ENCODE measurements at regions not wholly inside any gene's neighbourhood (a gene's known extent, or its start where the extent isn't known, plus 50 kb on each side); places are given as distances from the start of the nearest gene placed in this dataset.
"Not testable (repeated sequence)": the region's sequence is repeated elsewhere in the genome, so short reads cannot be mapped to it uniquely, and the experiment has no call there.

GRCh38 chr12:131613678-131614077 lies 97.2 kb upstream of the SFSWAP start:
- DNase-seq = no peak

DNA sequence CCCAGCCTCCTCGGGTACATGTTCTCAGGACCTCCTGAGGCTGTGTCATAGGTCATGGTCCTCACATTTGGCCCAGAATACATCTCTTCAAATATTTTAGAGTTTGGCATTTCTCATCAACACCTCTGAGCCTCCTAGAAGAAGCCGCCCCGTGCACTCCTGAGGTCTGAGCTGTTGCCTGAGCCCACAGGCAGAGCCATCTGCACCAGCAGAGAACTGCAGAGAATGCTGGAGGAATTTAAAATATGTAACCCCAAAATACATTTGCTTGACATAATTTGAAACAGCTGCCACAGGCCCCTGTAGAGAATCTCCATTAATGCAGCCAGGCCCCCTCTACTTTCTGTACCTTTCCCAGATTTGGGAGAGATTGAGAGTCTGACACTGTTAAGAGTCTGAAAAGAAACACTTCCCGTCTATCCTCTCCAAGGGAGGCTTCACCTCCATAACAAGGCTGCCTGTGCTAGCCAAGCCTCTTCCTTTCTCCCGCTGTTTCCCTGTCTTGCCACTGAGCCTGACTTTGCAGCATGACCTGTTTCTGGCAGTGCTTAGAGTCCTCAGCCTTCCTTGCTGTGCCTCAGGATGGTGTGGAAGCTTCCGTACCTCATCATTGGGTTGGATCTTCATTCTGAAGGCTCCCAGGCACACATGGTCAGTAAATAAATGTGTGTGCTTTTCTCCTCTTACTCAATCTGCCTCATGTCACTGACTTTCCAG lies 95.4 kb upstream of the SFSWAP start:
- DNase-seq = no peak

DNA sequence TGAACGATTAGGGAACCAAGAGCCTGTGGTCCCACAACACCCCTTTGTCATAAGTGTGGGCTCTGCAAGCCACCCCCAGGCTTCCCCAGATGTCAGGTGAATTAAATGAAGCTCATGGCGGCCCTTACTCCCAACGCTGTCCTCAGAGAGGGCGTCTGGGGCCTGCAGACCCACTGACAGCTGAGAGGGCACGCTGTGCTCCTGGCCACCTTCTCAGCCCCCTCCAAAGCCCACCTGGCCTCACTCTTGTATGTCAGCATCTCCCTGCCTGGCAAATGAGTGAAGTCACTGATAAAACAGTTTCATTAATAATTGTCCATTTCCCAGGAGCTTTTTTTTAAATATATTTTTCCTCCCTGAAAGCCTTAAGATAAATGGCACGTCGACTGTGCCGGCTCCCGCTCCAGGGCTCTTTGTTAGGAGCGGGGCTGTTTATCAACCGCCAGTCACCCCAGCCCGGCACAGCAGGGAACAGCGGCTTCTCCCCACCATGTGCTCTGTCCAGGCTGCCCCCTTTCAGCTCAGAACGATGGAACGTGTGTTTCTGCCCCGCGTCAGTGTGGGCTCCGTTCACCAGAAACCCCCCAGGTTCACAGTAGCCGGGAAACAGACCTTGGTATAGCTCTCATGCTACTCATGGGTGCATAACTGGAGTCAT lies 94.7 kb upstream of the SFSWAP start:
- DNase-seq = no peak

DNA sequence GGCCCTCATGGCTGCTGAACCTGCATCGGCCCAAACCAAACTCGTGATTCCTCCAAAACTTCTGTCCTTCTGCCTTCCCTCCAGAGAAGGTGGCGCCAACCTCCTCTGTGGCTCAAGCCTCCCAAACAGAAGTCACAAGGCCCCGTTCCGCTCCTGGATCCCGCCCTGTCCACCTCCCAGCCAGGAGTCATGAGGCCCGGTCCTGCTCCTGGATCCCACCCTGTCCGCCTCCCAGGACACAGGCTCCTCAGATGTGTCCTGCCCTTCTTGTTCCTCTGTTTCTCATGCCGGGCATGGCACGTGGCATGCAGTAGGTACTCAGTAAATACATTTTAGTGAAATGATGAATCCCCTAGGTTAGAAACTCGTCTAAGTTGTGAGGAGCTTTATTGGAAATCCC lies 94.2 kb upstream of the SFSWAP start:
- no peak for DNase-seq

DNA sequence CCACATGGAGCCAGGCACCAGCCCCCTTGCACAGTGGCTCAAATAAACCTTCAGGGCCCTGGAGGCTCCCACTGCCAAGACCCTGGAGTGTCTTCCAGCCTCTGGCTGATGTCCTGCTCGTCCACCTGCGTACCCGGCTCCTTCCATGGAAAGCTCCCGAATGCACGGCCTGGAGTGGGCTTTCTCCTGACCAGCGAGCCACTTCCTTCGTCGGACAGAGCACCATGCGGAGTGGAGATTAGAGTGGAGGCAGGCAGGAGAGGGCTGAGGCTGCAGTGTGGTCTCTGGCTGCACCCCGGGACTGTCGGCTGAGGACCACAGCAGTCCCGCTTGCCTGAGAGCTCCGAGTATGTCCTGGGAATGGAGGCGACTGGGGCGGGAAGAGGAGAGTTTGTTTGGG lies 93.7 kb upstream of the SFSWAP start:
- DNase-seq = no peak

- no peak for DNase-seq
These were observed 93.1 kb upstream of the SFSWAP start for GRCh38 chr12:131617596-131618302.

DNA sequence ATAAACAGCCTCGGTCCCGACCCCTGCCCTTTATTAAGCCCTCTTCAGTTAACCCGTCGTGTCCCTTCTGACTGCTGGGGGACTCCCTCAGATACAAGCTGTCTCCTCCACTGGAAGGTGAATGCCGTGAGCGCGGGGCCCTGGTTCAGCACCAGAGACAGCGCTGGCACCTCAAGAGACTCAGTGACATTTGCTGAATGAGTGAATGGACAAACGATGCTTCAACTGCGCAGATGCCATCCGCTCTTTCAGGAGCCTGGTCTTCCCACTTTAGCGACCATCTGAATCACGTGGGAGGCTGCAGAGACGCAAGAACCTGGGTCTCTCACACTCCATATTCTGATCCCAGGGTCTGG lies 92.6 kb upstream of the SFSWAP start:
- DNase-seq = no peak

- no peak for DNase-seq
These were observed 92.2 kb upstream of the SFSWAP start for GRCh38 chr12:131618701-131619100.

DNA sequence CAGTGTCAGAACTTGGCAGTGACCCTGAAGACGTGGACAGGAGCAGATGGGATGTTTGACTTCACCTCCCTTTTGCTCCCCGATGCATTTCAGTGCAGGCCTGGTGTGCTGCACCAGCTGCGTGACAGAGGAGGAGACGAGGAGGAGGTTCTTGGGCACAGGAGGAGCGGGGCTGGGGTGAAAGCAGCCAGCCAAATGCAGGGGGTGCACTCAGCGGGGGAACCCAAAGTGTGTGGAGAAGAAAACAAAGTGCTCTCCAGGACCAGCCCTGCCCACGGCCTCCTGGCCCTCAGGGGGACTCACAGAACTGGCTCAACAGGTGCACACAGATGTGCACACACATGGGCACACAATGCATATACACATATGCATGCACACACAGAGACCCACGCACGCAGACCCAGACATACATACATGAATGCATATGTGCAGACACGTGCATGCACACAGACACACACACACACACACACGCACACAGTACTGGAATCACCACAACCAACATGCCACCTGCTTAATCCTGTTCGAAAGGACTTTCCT lies 91.7 kb upstream of the SFSWAP start:
- DNase-seq = no peak

- DNase-seq = no peak
These were observed 91.0 kb upstream of the SFSWAP start for GRCh38 chr12:131619736-131620506.

DNA sequence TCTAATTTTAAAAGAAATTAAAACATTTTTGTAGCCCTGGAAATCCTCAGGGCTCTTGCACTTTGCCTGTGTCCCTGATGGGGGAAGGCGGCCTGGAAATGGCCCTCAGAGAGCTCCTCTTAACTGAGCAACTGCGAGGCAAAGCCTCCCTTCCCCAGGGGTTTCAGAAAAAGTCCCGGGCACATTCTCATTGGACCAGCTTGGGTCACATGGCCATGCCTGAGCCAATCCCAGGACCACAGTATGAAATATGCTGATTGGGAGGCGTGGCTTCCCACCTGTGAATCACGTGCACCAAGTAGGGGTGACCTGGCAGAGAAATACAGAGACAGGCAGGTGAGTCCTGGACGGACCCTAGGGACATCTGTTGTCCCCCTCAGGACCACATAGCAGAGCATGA lies 90.4 kb upstream of the SFSWAP start:
- no peak for DNase-seq

- no peak for DNase-seq
These were observed 89.8 kb upstream of the SFSWAP start for GRCh38 chr12:131620946-131621681.

- DNase-seq = no peak
These were observed 89.0 kb upstream of the SFSWAP start for GRCh38 chr12:131621701-131622421.

GRCh38 chr12:131622422-131622955 lies 88.4 kb upstream of the SFSWAP start:
- DNase-seq = no peak

DNA sequence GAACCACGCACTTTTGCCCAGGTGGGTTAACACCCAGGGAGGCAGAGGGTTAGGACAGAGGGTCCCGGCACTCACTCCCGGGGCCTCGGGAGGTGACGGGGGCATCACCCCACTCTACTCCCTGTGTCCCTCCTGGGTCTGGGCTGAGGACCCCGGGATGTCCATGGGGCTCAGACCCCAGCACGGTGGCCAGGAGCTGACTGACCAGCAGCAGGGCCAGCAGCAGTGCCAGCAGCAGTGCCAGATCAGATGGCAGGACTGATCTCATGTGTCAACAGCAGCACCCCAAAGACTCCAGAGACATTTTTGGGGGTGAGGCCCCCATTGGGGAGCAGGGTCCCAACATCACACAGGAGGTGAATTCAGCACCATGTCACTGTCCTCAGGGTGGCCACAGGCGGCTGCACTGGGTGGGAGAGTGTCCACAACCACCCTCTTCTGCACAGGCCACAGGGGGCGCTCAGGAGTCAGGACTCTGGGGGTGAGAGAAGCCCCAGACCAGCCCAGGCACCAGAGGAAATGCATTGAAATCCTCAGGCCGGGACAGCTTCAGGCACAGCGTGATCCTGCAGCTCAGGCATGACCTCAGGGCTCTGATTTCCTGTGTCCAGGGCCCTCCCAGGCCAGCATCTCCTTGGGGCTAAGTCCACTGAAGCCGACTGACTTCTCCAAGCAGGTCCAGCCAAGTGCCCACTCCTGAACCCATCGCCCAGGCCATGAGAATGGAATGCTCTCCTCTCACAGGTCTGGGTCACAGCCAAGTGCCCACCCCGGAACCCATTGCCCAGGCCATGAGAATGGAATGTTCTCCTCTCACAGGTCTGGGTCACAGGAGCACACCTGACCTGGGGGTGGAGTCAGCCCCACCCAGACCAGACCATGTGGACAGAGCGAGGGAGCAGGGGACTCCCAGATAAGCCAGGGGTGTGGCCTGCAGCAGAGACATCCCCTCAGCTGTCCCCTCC lies 87.2 kb upstream of the SFSWAP start:
- not testable (repeated sequence) for DNase-seq

GRCh38 chr12:131624369-131624739 lies 86.5 kb upstream of the SFSWAP start:
- DNase-seq = not testable (repeated sequence)

DNA sequence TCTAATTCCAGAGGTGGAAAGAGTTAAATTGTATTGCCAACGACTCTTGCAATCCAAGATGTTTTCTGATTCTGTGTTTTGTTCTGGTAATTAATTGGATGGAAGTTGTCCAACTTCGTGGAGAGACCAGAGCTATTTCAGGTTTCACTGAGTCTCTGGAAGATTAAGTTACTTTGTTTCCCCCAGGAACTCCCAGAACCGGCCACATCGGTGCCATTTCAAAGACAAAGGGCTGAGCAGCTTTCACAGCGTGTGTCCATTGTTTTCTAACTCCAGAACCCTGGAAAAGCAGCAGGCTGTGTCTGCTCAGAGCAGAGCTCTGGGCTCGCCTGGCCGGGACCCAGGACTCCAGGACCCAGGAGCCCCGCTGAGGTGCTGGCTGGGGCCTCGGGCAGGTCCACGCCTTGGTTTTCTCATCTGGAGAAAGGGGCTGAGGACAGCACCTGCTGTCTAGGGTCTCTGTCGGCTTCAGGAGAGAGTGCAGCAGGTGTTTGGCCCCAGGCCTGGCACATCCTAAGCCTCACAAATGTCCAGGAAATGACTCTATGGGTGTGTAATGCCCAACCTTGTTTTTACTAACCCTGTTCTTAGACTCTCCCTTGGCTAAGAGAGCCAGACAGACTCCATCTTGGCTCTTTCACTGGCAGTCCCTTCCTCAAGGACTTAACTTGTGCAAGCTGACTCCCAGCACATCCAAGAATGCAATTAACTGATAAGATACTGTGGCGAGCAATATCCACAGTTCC lies 86.0 kb upstream of the SFSWAP start:
- DNase-seq = not testable (repeated sequence)

DNA sequence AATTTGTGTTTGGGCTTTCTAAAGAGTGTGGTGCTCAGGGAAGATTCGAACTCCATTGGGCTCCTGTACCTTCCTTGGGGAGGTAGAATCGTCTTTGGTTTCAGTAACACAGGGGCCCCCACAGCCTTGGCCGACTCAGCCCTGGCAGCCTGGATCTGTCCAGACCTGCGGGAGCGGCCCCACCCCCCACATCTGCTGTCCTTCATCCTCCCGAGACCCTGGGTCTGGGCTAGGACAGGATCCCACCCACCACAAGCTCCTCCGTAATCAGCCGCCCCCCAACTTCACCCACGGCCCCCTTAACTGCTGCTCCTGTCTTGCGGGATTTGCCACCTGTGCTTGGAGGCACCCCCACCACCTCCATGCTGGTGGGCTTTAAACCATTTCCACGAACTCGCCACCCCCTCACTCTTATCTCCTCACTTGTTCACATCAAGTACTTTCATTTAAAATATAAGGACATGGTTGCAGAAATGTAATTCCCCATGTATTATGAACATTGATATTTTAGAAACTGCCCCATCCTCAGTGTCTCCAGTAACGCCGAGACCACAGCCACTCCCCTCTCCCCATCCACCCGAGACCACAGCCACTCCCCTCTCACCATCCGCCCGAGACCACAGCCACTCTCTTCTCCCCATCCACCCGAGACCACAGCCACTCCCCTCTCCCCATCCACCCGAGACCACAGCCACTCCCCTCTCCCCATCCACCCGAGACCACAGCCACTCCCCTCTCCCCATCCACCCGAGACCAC lies 84.7 kb upstream of the SFSWAP start:
- not testable (repeated sequence) for DNase-seq
